ENCODE measurements at regions not wholly inside any gene's neighbourhood (a gene's known extent, or its start where the extent isn't known, plus 50 kb on each side); places are given as distances from the start of the nearest gene placed in this dataset.

GRCh38 chr1:163875927-163876320 lies 554.2 kb downstream of the NUF2 start:
- ChIA-PET POLR2A (no interaction called here), CTCF (no interaction called here), SMC1A (ENCODE audit: uncharacterized antibody, unreplicated experiment) (interaction anchor here (1.2 kb wide), 1 partner anchor 9 kb away, joined by 3 read pairs; no protein-coding TSS in a partner anchor), RAD21 (ENCODE audit: unreplicated experiment) (no interaction called here)
- intact Hi-C loops (cut with micrococcal nuclease; ENCODE audit: unreplicated experiment) (loop anchor here (10.0 kb wide), 1 partner anchor 1209 kb away; no protein-coding TSS in a partner anchor), in situ Hi-C loops (cut with MboI) (no loop called here)
- Histone ChIP-seq H3K4me3 (no peak overlapping the region), H3K27me3 (replicated peaks in 1 of 2; ENCODE audit: control insufficient read depth in 2 of 2, insufficient read depth in 2 of 2, low read length in 1 of 2) (no peaks in the 10 kb centered on the region), H4K20me1 (ENCODE audit: control insufficient read depth, insufficient read depth) (no peaks in the 10 kb centered on the region), H3K27ac (ENCODE audit: control insufficient read depth, insufficient read depth) (no peak overlapping the region), H3K79me2 (ENCODE audit: control insufficient read depth, insufficient read depth, low read length) (no peaks in the 10 kb centered on the region), H2AFZ (ENCODE audit: control insufficient read depth, low read depth, low read length) (no peak overlapping the region), H3K9me3 (replicated peaks; ENCODE audit: control insufficient read depth, insufficient read depth, low read length) (no peaks in the 10 kb centered on the region), H3K9ac (ENCODE audit: control insufficient read depth, insufficient read depth, low read length) (no peak overlapping the region), H3K4me1 (ENCODE audit: control insufficient read depth, insufficient read depth, low read length) (no peaks in the 10 kb centered on the region), H3K36me3 (ENCODE audit: control insufficient read depth in 2 of 2, insufficient read depth in 2 of 2, low read length in 1 of 2) (no peaks in the 10 kb centered on the region), H3K4me2 (ENCODE audit: control insufficient read depth, insufficient read depth) (no peak overlapping the region)
- TF ChIP-seq SMARCA5 (IDR thresholded peaks at IDR 0.05) = no peak
- no peak for TF ChIP-seq SPI1 (IDR thresholded peaks at IDR 0.05; ENCODE audit: borderline replicate concordance, insufficient read depth, low read depth, low read length)
- no peak for TF ChIP-seq NKRF (conservative IDR thresholded peaks at IDR 0.05)
- TF ChIP-seq CEBPZ (IDR thresholded peaks at IDR 0.05; ENCODE audit: low read depth, low read length) = no peak
- TF ChIP-seq SMAD1 (IDR thresholded peaks at IDR 0.05; ENCODE audit: low read depth, partially characterized antibody) = no peak
- TF ChIP-seq POLR2AphosphoS5 (IDR thresholded peaks at IDR 0.05; ENCODE audit: low read length) = no peak
- 26% methylated on average over 6 of the region's 6 CpGs for WGBS (ENCODE audit: insufficient coverage, insufficient replicate concordance, low lambda C conversion rate, missing lambda C conversion rate)
- no TSS peak for BruUV-seq (replicated peaks)
- DNase-seq (ENCODE audit: low read depth, low spot score) (no peak), ATAC-seq (no peak), FAIRE-seq (no peak)
